Vagina (tissue), 2 donors: ENCODE measurements at regions not wholly inside any gene's neighbourhood (a gene's known extent, or its start where the extent isn't known, plus 50 kb on each side); places are given as distances from the start of the nearest gene placed in this dataset.

Source experiments
- POLR2A ChIP-seq, 2 donors: fragments of 450-650 bp; IDR thresholded peaks; one replicate each; pipeline ENCODE4 v1.6.1; 2017; ENCODE audit warnings: antibody characterized with exemption in 2 of 2, mild to moderate bottlenecking in 2 of 2, moderate library complexity in 2 of 2
- TF ChIP-seq, protein P1 (sequence below), 3 experiments: fragments of 450-650 bp in 2 of 3; fragments of 200-600 bp in 1 of 3; sonication (generic) in 1 of 3; IDR thresholded peaks; one replicate each; pipeline ENCODE4 v1.5.1; 2017 to 2019; ENCODE audit warnings: antibody characterized with exemption in 3 of 3, mild to moderate bottlenecking in 2 of 3, moderate library complexity in 2 of 3

DNA sequence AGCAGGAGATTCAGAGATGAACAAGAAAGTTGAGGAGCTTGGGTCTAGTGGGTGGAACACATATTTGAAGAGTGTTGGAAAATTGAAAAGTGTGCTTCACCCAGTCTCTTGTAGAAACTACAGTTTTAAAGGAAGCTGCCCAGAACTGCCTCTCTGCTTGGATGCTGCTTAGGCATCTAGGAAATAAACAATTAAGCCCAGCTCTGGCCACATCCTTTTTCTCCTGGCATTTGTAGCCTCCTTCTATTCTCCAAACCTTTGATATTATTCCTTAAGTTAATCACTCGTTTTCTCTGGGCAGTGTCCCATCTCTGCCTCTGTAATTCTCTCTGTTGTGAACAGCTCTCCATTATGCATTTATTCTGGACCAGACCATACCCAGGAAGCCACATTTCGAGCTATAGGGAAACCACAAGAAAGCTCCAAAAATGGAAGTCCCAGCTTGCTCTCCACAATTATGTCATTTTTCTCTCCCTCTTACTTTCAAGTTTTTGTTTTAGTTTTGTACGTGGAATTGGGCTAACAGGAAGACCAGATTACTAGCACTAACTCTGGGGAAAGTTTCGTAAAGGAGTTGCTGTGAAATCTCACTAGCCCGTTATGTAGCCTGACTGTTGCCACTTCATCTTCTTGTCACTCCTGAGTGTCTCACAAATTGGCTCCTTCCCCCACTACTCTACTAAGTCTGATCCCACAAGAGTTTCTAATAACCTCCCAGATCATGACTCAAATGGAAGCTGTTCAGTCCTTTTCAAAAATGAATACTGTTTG is 102.2 kb downstream of the NTMT2 start:
- TF ChIP-seq, protein P1, sequence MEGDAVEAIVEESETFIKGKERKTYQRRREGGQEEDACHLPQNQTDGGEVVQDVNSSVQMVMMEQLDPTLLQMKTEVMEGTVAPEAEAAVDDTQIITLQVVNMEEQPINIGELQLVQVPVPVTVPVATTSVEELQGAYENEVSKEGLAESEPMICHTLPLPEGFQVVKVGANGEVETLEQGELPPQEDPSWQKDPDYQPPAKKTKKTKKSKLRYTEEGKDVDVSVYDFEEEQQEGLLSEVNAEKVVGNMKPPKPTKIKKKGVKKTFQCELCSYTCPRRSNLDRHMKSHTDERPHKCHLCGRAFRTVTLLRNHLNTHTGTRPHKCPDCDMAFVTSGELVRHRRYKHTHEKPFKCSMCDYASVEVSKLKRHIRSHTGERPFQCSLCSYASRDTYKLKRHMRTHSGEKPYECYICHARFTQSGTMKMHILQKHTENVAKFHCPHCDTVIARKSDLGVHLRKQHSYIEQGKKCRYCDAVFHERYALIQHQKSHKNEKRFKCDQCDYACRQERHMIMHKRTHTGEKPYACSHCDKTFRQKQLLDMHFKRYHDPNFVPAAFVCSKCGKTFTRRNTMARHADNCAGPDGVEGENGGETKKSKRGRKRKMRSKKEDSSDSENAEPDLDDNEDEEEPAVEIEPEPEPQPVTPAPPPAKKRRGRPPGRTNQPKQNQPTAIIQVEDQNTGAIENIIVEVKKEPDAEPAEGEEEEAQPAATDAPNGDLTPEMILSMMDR (IDR thresholded peaks at IDR 0.05): no peak
- TF ChIP-seq POLR2A (IDR thresholded peaks at IDR 0.05): no peak
